ENCODE measurements at regions not wholly inside any gene's neighbourhood (a gene's known extent, or its start where the extent isn't known, plus 50 kb on each side); places are given as distances from the start of the nearest gene placed in this dataset.

- Histone ChIP-seq H3K9ac (ENCODE audit: low read length) (no peak overlapping the region), H3K79me2 (ENCODE audit: low read length) (no peaks in the 10 kb centered on the region), H3K27ac (ENCODE audit: low read length) (no peak overlapping the region), H3K4me2 (ENCODE audit: low read depth, low read length) (no peak overlapping the region), H3K4me3 (ENCODE audit: low read length) (no peak overlapping the region), H3K27me3 (replicated peaks; ENCODE audit: insufficient read depth, low read length) (no peaks in the 10 kb centered on the region), H2AFZ (ENCODE audit: low read length) (no peak overlapping the region), H3F3A (ENCODE audit: insufficient read depth, low read length) (no peaks in the 10 kb centered on the region), H3K9me2 (replicated peaks; ENCODE audit: insufficient read depth, low read length) (no peaks in the 10 kb centered on the region), H4K20me1 (ENCODE audit: insufficient read depth, low read length) (no peaks in the 10 kb centered on the region), H3K4me1 (ENCODE audit: low read length) (no peaks in the 10 kb centered on the region), H3K36me3 (replicated peaks; ENCODE audit: insufficient read depth, low read length) (no peaks in the 10 kb centered on the region), H3K9me3 (replicated peaks; ENCODE audit: insufficient read depth, low read length) (no peaks in the 10 kb centered on the region)
- TF ChIP-seq, protein P1, sequence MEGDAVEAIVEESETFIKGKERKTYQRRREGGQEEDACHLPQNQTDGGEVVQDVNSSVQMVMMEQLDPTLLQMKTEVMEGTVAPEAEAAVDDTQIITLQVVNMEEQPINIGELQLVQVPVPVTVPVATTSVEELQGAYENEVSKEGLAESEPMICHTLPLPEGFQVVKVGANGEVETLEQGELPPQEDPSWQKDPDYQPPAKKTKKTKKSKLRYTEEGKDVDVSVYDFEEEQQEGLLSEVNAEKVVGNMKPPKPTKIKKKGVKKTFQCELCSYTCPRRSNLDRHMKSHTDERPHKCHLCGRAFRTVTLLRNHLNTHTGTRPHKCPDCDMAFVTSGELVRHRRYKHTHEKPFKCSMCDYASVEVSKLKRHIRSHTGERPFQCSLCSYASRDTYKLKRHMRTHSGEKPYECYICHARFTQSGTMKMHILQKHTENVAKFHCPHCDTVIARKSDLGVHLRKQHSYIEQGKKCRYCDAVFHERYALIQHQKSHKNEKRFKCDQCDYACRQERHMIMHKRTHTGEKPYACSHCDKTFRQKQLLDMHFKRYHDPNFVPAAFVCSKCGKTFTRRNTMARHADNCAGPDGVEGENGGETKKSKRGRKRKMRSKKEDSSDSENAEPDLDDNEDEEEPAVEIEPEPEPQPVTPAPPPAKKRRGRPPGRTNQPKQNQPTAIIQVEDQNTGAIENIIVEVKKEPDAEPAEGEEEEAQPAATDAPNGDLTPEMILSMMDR (IDR thresholded peaks at IDR 0.05; ENCODE audit: low read length), result no peak
- TF ChIP-seq EZH2phosphoT487 (IDR thresholded peaks at IDR 0.05; ENCODE audit: low read length) (no peak), EZH2 (optimal IDR thresholded peaks at IDR 0.05; ENCODE audit: low read depth, low read length) (no peak)
- DNase-seq, result no peak
Measured at GRCh38 chr1:189351960-189352359, 1125.7 kb downstream of the BRINP3 start.

DNA sequence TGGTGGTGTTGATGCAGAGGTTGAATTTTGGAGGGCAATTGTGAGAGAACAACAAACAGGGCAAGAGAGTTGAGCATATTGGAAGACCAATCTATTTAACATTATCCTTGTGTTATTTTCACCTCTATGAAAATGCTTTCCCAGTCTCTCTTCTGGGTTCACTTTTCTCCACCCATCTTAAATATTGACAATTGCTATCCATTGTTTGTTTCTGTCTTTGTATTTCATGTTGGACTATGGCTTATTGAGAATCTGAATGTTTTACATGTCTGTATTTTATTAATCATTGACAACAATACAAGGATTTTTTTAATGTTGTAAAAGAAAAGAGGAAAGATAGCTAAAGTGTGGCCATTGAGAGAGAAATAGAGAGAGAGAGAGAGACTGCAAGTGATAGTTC lies 1121.5 kb downstream of the BRINP3 start:
- Histone ChIP-seq H3K4me1 (ENCODE audit: low read length) (no peaks in the 10 kb centered on the region), H3K9me3 (replicated peaks; ENCODE audit: insufficient read depth, low read length) (no peaks in the 10 kb centered on the region), H3K9me2 (replicated peaks; ENCODE audit: insufficient read depth, low read length) (no peaks in the 10 kb centered on the region), H3K27me3 (replicated peaks; ENCODE audit: insufficient read depth, low read length) (no peaks in the 10 kb centered on the region), H4K20me1 (ENCODE audit: insufficient read depth, low read length) (no peaks in the 10 kb centered on the region), H3K36me3 (replicated peaks; ENCODE audit: insufficient read depth, low read length) (no peaks in the 10 kb centered on the region), H3K9ac (ENCODE audit: low read length) (no peak overlapping the region), H3F3A (ENCODE audit: insufficient read depth, low read length) (no peaks in the 10 kb centered on the region), H3K79me2 (ENCODE audit: low read length) (no peaks in the 10 kb centered on the region), H3K4me3 (ENCODE audit: low read length) (no peak overlapping the region), H3K4me2 (ENCODE audit: low read depth, low read length) (no peak overlapping the region), H3K27ac (ENCODE audit: low read length) (no peak overlapping the region), H2AFZ (ENCODE audit: low read length) (no peak overlapping the region)
- TF ChIP-seq EZH2 (optimal IDR thresholded peaks at IDR 0.05; ENCODE audit: low read depth, low read length) (no peak), EZH2phosphoT487 (IDR thresholded peaks at IDR 0.05; ENCODE audit: low read length) (no peak)
- TF ChIP-seq, protein P1 (IDR thresholded peaks at IDR 0.05; ENCODE audit: low read length), result no peak
- DNase-seq, result no peak

DNA sequence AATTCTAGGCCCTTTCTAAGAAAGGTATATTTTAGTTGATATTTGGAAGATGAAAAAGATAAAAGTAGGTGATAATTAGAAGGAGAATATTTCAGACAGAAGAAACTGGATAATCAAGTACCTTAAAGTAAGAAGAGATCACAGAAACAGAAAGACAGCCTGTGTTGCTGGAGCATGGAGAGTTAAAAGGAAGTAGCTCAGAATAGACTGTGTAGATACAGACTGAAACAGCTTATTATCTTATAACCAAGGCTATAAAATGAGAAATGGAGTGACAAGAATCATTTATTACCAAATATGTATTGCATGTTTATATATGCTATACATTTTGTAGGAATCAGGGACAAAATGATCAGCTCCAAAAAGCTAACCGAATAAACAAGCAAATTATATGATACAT lies 1120.3 kb downstream of the BRINP3 start:
- H3F3A ChIP-seq (ENCODE audit: insufficient read depth, low read length), result no peaks in the 10 kb centered on the region
- H3K79me2 ChIP-seq (ENCODE audit: low read length), result no peaks in the 10 kb centered on the region
- no peak overlapping the region for H3K27ac ChIP-seq (ENCODE audit: low read length)
- H2AFZ ChIP-seq (ENCODE audit: low read length), result no peak overlapping the region
- no peak overlapping the region for H3K4me2 ChIP-seq (ENCODE audit: low read depth, low read length)
- H3K4me3 ChIP-seq (ENCODE audit: low read length), result no peak overlapping the region
- H3K36me3 ChIP-seq (replicated peaks; ENCODE audit: insufficient read depth, low read length), result no peaks in the 10 kb centered on the region
- H3K9me3 ChIP-seq (replicated peaks; ENCODE audit: insufficient read depth, low read length), result no peaks in the 10 kb centered on the region
- H3K4me1 ChIP-seq (ENCODE audit: low read length), result no peaks in the 10 kb centered on the region
- H3K9ac ChIP-seq (ENCODE audit: low read length), result no peak overlapping the region
- H3K27me3 ChIP-seq (replicated peaks; ENCODE audit: insufficient read depth, low read length), result no peaks in the 10 kb centered on the region
- TF ChIP-seq, protein P1 (IDR thresholded peaks at IDR 0.05; ENCODE audit: low read length), result no peak
- no peak for TF ChIP-seq EZH2 (optimal IDR thresholded peaks at IDR 0.05; ENCODE audit: low read depth, low read length)
- no peak for TF ChIP-seq EZH2phosphoT487 (IDR thresholded peaks at IDR 0.05; ENCODE audit: low read length)
- no peaks in the 10 kb centered on the region for H4K20me1 ChIP-seq (ENCODE audit: insufficient read depth, low read length)
- no peaks in the 10 kb centered on the region for H3K9me2 ChIP-seq (replicated peaks; ENCODE audit: insufficient read depth, low read length)
- no peak for DNase-seq

Data from MM.1S (cell line).